CD14-positive monocyte (primary cell): ENCODE measurements at regions not wholly inside any gene's neighbourhood (a gene's known extent, or its start where the extent isn't known, plus 50 kb on each side); places are given as distances from the start of the nearest gene placed in this dataset.
"Not testable (repeated sequence)": the region's sequence is repeated elsewhere in the genome, so short reads cannot be mapped to it uniquely, and the experiment has no call there.

Experiments
- DNase-seq, 3 donors: peaks; one replicate each; pipeline ENCODE4 v3.0.0-alpha.2; 2011 to 2022
- H2AFZ ChIP-seq: 2 replicates; pipeline ENCODE4 v1.6.0; 2012; ENCODE audit warnings: mild to moderate bottlenecking, low read depth, low read length, inconsistent platforms; ENCODE audit not compliant: insufficient read depth, poor library complexity, severe bottlenecking
- H3K27ac ChIP-seq, 2 donors: 1 replicate in 1 of 2; 2 replicates in 1 of 2; pipeline ENCODE4 v1.5.1; 2012 to 2013; ENCODE audit warnings: low read length in 2 of 2, control low read depth in 1 of 2, inconsistent platforms in 1 of 2, low read depth in 1 of 2, mild to moderate bottlenecking in 1 of 2
- H3K27me3 ChIP-seq, 2 donors: one replicate each; pipeline versions ENCODE4 v1.6.0 to v1.6.1; 2011 to 2013; ENCODE audit warnings: low read length in 2 of 2; ENCODE audit not compliant: control insufficient read depth in 2 of 2, insufficient read depth in 2 of 2
- H3K36me3 ChIP-seq, 2 donors: replicated peaks in 1 of 2; 1 replicate in 1 of 2; 2 replicates in 1 of 2; pipeline versions ENCODE4 v1.5.1 to v1.6.1; 2012 to 2013; ENCODE audit warnings: low read length in 2 of 2, control low read depth in 1 of 2, inconsistent platforms in 1 of 2, mild to moderate bottlenecking in 1 of 2; ENCODE audit not compliant: insufficient read depth in 2 of 2, control insufficient read depth in 1 of 2
- H3K4me1 ChIP-seq, 2 donors: 1 replicate in 1 of 2; 2 replicates in 1 of 2; pipeline versions ENCODE4 v1.5.1 to v1.6.1; 2012 to 2013; ENCODE audit warnings: low read length in 2 of 2, control low read depth in 1 of 2, inconsistent platforms in 1 of 2, mild to moderate bottlenecking in 1 of 2, moderate library complexity in 1 of 2; ENCODE audit not compliant: insufficient read depth in 2 of 2, control insufficient read depth in 1 of 2
- H3K4me2 ChIP-seq: replicated peaks from 2 replicates; pipeline ENCODE3; 2012; ENCODE audit warnings: low read length, moderate library complexity, mild to moderate bottlenecking; ENCODE audit not compliant: poor library complexity, severe bottlenecking; ENCODE audit errors: extremely low read depth
- H3K4me3 ChIP-seq, 3 experiments: fragments of 200-600 bp in 1 of 3; sonication (generic) in 1 of 3; replicated peaks in 1 of 3; 1 replicate in 2 of 3; 2 replicates in 1 of 3; pipeline ENCODE4 v1.5.1; 2011 to 2013; ENCODE audit warnings: low read length in 3 of 3, mild to moderate bottlenecking in 3 of 3, control low read depth in 2 of 3, low read depth in 2 of 3, inconsistent platforms in 1 of 3, moderate library complexity in 1 of 3
- H3K79me2 ChIP-seq: 2 replicates; pipeline ENCODE4 v1.6.0; 2012; ENCODE audit warnings: mild to moderate bottlenecking, control low read depth, inconsistent platforms, low read length, moderate library complexity; ENCODE audit not compliant: insufficient read depth
- H3K9ac ChIP-seq: 2 replicates; pipeline ENCODE4 v1.6.0; 2017; ENCODE audit warnings: low read length, mild to moderate bottlenecking; ENCODE audit not compliant: insufficient read depth, poor library complexity, severe bottlenecking
- H3K9me3 ChIP-seq, 2 donors: replicated peaks in 1 of 2; 1 replicate in 1 of 2; 2 replicates in 1 of 2; pipeline versions ENCODE4 v1.5.1 to v1.6.1; 2012 to 2013; ENCODE audit warnings: low read length in 2 of 2, control low read depth in 1 of 2; ENCODE audit not compliant: control insufficient read depth in 1 of 2, insufficient read depth in 1 of 2
- H4K20me1 ChIP-seq: 2 replicates; pipeline ENCODE4 v1.6.0; 2012; ENCODE audit warnings: mild to moderate bottlenecking, low read length, control low read depth, moderate library complexity; ENCODE audit not compliant: insufficient read depth
- H3K27ac Mint-ChIP-seq, 7 donors: one replicate each; pipeline ENCODE4 v1.8.0; 2020; ENCODE audit warnings: mild to moderate bottlenecking in 7 of 7, mixed read lengths in 7 of 7, moderate library complexity in 6 of 7, inconsistent platforms in 2 of 7
- H3K27me3 Mint-ChIP-seq, 3 donors: one replicate each; pipeline ENCODE4 v1.8.0; 2021 to 2022; ENCODE audit warnings: low read depth in 3 of 3, mild to moderate bottlenecking in 3 of 3, mixed read lengths in 3 of 3, moderate library complexity in 3 of 3, inconsistent platforms in 1 of 3
- H3K36me3 Mint-ChIP-seq, 2 donors: one replicate each; pipeline ENCODE4 v1.8.0; 2020; ENCODE audit warnings: mixed read lengths in 2 of 2, inconsistent platforms in 1 of 2, mild to moderate bottlenecking in 1 of 2
- H3K4me1 Mint-ChIP-seq: one replicate; pipeline ENCODE4 v1.8.0; 2020; ENCODE audit warnings: mild to moderate bottlenecking, mixed read lengths
- H3K4me3 Mint-ChIP-seq, 2 donors: one replicate each; pipeline ENCODE4 v1.8.0; 2020; ENCODE audit warnings: mild to moderate bottlenecking in 2 of 2, mixed read lengths in 2 of 2, moderate library complexity in 1 of 2
- H3K9me3 Mint-ChIP-seq, 7 donors: one replicate each; pipeline ENCODE4 v1.8.0; 2020 to 2022; ENCODE audit warnings: mixed read lengths in 7 of 7, mild to moderate bottlenecking in 6 of 7, moderate library complexity in 6 of 7, inconsistent platforms in 2 of 7
- CTCF ChIP-seq: fragments of 200-600 bp; IDR thresholded peaks from one replicate; pipeline ENCODE4 v1.8.0; 2022; ENCODE audit warnings: antibody characterized with exemption, mild to moderate bottlenecking
- WGBS: methylation state at CpG from one replicate; pipeline ENCODE4 v1.1.5; 2013; ENCODE audit warnings: missing lambda C conversion rate; ENCODE audit not compliant: insufficient coverage; 5-methylcytosine and 5-hydroxymethylcytosine counted together
- intact Hi-C, 2 donors: fragments of 100-400 bp; cut with micrococcal nuclease; formaldehyde crosslinking; loops; one replicate each; pipeline versions ENCODE4 v1.15.0 to v1.15.1; 2023

GRCh38 chr14:29982171-29982570 lies 54.5 kb upstream of the PRKD1 start:
- Mint-ChIP-seq H3K9me3 (peaks cover 0 to 5% (median 2%) of the 10 kb centered on the region in 7 donors), H3K27me3 (no peaks in the 10 kb centered on the region), H3K27ac (no peak overlapping the region), H3K4me1 (no peaks in the 10 kb centered on the region), H3K4me3 (no peak overlapping the region), H3K36me3 (no peaks in the 10 kb centered on the region)
- Histone ChIP-seq H3K9me3 (no peaks in the 10 kb centered on the region), H3K27me3 (no peaks in the 10 kb centered on the region), H3K36me3 (no peaks in the 10 kb centered on the region), H3K9ac (no peak overlapping the region), H2AFZ (no peak overlapping the region), H3K27ac (no peak overlapping the region), H4K20me1 (no peaks in the 10 kb centered on the region), H3K79me2 (no peaks in the 10 kb centered on the region), H3K4me3 (no peak overlapping the region), H3K4me1 (no peaks in the 10 kb centered on the region), H3K4me2 (no peak overlapping the region)
- TF ChIP-seq CTCF: no peak
- intact Hi-C loops: no loop called here
- no peak for DNase-seq
- no CpG with 5 or more reads among the region's 1 CpG for WGBS

GRCh38 chr14:29982993-29983392 lies 55.3 kb upstream of the PRKD1 start:
- Histone ChIP-seq H3K9ac (no peak overlapping the region), H2AFZ (no peak overlapping the region), H3K27me3 (no peaks in the 10 kb centered on the region), H3K9me3 (no peaks in the 10 kb centered on the region), H3K4me3 (no peak overlapping the region), H3K36me3 (no peaks in the 10 kb centered on the region), H3K27ac (no peak overlapping the region), H3K79me2 (no peaks in the 10 kb centered on the region), H3K4me1 (no peaks in the 10 kb centered on the region), H4K20me1 (no peaks in the 10 kb centered on the region), H3K4me2 (no peak overlapping the region)
- Mint-ChIP-seq H3K4me3 (no peak overlapping the region), H3K36me3 (no peaks in the 10 kb centered on the region), H3K9me3 (peaks cover 0 to 4% (median 0%) of the 10 kb centered on the region in 7 donors), H3K27ac (no peak overlapping the region), H3K27me3 (no peaks in the 10 kb centered on the region), H3K4me1 (no peaks in the 10 kb centered on the region)
- WGBS: 57% methylated on average over 1 of the region's 1 CpG
- no peak for TF ChIP-seq CTCF
- intact Hi-C loops: no loop called here
- DNase-seq: no peak

- H3K36me3 Mint-ChIP-seq, H3K4me2 ChIP-seq, H3K79me2 ChIP-seq, H3K27me3 Mint-ChIP-seq, DNase-seq, H3K4me1 Mint-ChIP-seq, H2AFZ ChIP-seq, H4K20me1 ChIP-seq, H3K4me1 ChIP-seq, H3K9me3 ChIP-seq, H3K27ac ChIP-seq, H3K4me3 Mint-ChIP-seq, H3K4me3 ChIP-seq, H3K9me3 Mint-ChIP-seq, H3K9ac ChIP-seq, H3K27me3 ChIP-seq, intact Hi-C loops, H3K36me3 ChIP-seq, H3K27ac Mint-ChIP-seq: not testable (repeated sequence)
- no CpG with 5 or more reads among the region's 30 CpGs for WGBS
Measured at GRCh38 chr14:29990344-29990857, 62.8 kb upstream of the PRKD1 start.
